Type B pancreatic cell (in vitro differentiated cells): ENCODE measurements at regions not wholly inside any gene's neighbourhood (a gene's known extent, or its start where the extent isn't known, plus 50 kb on each side); places are given as distances from the start of the nearest gene placed in this dataset.
A peak's percentile ranks its signal among the peaks of the same experiment; 100 is the strongest.

Experiments
- DNase-seq: peaks from one replicate; pipeline ENCODE4 v3.0.0; 2021; ENCODE audit warnings: mixed read lengths; ENCODE audit not compliant: unreplicated experiment; ENCODE audit errors: extremely low spot score
- H3K27ac Mint-ChIP-seq: 2 replicates; pipeline ENCODE4 v1.8.0; 2021; ENCODE audit warnings: mild to moderate bottlenecking, mixed read lengths
- H3K27me3 Mint-ChIP-seq: 2 replicates; pipeline ENCODE4 v1.8.0; 2021; ENCODE audit warnings: mixed read lengths
- H3K36me3 Mint-ChIP-seq: 2 replicates; pipeline ENCODE4 v1.8.0; 2021; ENCODE audit warnings: mixed read lengths
- H3K4me1 Mint-ChIP-seq: one replicate; pipeline ENCODE4 v1.8.0; 2021; ENCODE audit warnings: mixed read lengths; ENCODE audit not compliant: unreplicated experiment
- H3K4me3 Mint-ChIP-seq: 2 replicates; pipeline ENCODE4 v1.8.0; 2021; ENCODE audit warnings: mild to moderate bottlenecking, mixed read lengths
- H3K9me3 Mint-ChIP-seq: 2 replicates; pipeline ENCODE4 v1.8.0; 2021; ENCODE audit warnings: mixed read lengths
- CTCF ChIP-seq: fragments of 200-600 bp; sonication (generic); conservative IDR thresholded peaks from 2 replicates; pipeline ENCODE4 v1.5.0; 2021; ENCODE audit warnings: antibody characterized with exemption, mild to moderate bottlenecking

- H3K9me3 Mint-ChIP-seq: peaks cover 4% of the 10 kb centered on the region
- H3K4me1 Mint-ChIP-seq: peaks cover 44% of the 10 kb centered on the region
- no peaks in the 10 kb centered on the region for H3K36me3 Mint-ChIP-seq
- no peak for TF ChIP-seq CTCF
- no peaks in the 10 kb centered on the region for H3K27me3 Mint-ChIP-seq
- no peak overlapping the region for H3K4me3 Mint-ChIP-seq
- DNase-seq: no peak
- peak overlapping the region; percentile 23 for H3K27ac Mint-ChIP-seq
These were observed 108.9 kb upstream of the CDC42EP3 start for GRCh38 chr2:37780387-37780676.

DNA sequence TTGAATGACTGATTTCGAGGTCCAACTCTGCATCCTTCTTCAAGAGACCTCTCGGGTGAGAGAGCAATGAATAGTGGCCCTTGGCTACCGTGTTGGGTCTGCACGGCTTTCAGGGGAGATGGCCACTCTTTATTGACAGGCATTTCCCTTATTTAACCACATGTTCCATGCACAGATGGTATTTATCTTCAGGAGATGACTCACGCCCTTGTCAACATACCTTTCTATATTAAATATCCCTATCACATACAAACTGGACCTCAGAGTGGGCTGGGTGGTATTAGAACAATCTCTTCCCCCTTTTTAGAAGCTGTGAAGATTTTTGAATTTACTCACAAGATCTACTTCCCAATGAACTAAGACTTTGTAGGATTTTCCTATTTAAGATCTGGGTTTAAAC is 109.6 kb upstream of the CDC42EP3 start:
- H3K36me3 Mint-ChIP-seq: no peaks in the 10 kb centered on the region
- H3K27me3 Mint-ChIP-seq: no peaks in the 10 kb centered on the region
- DNase-seq: no peak
- TF ChIP-seq CTCF: no peak
- H3K4me1 Mint-ChIP-seq: peaks cover 37% of the 10 kb centered on the region
- no peak overlapping the region for H3K27ac Mint-ChIP-seq
- H3K9me3 Mint-ChIP-seq: no peaks in the 10 kb centered on the region
- H3K4me3 Mint-ChIP-seq: no peak overlapping the region

GRCh38 chr2:37782155-37782673 is 110.8 kb upstream of the CDC42EP3 start:
- Mint-ChIP-seq H3K27me3 (no peaks in the 10 kb centered on the region), H3K27ac (no peak overlapping the region), H3K4me3 (no peak overlapping the region), H3K9me3 (peaks cover 1% of the 10 kb centered on the region), H3K4me1 (peaks cover 32% of the 10 kb centered on the region), H3K36me3 (no peaks in the 10 kb centered on the region)
- no peak for TF ChIP-seq CTCF
- DNase-seq: no peak

- DNase-seq: no peak
- Mint-ChIP-seq H3K9me3 (peaks cover 5% of the 10 kb centered on the region), H3K36me3 (no peaks in the 10 kb centered on the region), H3K27ac (no peak overlapping the region), H3K27me3 (no peaks in the 10 kb centered on the region), H3K4me1 (peaks cover 32% of the 10 kb centered on the region), H3K4me3 (no peak overlapping the region)
- no peak for TF ChIP-seq CTCF
These were observed 111.4 kb upstream of the CDC42EP3 start for GRCh38 chr2:37782721-37783371.

DNA sequence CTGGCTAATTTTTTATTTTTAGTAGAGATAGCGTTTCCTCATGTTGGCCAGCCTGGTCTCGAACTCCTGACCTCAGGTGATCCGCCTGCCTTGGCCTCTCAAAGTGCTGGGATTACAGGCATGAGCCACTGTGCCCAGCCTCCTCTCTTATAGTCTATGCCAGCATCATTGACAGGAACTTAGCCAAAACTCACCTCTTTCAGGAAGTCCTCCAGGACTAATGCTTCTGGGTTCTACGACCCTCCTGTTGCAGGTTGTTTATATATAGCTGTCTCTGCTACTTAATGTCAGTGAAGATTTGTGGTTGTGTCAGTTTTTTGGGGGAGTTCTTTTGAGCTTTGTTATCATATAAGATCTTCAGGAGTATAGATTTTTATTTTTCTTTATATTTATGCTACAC is 112.1 kb upstream of the CDC42EP3 start:
- peaks cover 25% of the 10 kb centered on the region for H3K4me1 Mint-ChIP-seq
- H3K27me3 Mint-ChIP-seq: no peaks in the 10 kb centered on the region
- H3K9me3 Mint-ChIP-seq: peaks cover 5% of the 10 kb centered on the region
- no peaks in the 10 kb centered on the region for H3K36me3 Mint-ChIP-seq
- H3K4me3 Mint-ChIP-seq: no peak overlapping the region
- no peak for TF ChIP-seq CTCF
- no peak overlapping the region for H3K27ac Mint-ChIP-seq
- DNase-seq: no peak
